ENCODE measurements at regions not wholly inside any gene's neighbourhood (a gene's known extent, or its start where the extent isn't known, plus 50 kb on each side); places are given as distances from the start of the nearest gene placed in this dataset.

DNA sequence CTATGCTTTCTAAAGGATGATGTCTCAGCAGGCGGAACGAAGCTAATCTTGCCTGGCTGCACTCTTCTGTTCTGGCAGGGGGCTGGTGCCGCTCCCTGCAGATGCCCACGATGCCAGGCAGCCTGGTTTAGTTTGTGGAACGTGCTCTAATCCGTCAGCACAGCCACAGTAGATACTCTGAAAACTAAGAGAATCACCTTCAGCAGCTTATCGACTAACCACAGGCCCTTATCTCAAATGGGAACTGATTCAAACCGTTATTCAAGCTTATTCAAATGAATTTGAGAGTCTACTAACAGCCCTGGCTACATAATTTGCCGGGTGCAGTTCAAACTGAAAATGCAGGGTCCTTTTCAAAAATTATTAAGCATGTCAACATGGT lies 246.6 kb upstream of the ANKRD55 start:
- no peak for DNase-seq

DNA sequence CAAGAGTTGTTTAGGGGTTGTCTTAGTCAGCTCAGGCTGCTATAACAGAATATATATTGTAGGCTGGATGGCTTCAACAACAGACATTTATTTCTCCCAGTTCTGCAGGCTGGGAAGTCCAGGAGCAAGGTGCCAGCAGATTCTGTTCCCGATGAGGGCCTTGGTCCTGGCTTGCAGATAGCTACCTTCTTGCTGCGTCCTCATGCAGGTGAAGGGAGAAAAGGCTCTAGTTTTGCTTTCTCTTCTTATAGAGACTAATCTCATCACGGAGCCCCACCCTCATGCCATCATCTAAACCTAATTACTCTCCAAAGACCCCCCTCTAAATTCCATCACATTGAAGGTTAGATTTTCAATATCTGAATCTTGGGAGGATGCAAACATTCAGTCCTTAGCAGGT lies 246.0 kb upstream of the ANKRD55 start:
- DNase-seq, result no peak

DNA sequence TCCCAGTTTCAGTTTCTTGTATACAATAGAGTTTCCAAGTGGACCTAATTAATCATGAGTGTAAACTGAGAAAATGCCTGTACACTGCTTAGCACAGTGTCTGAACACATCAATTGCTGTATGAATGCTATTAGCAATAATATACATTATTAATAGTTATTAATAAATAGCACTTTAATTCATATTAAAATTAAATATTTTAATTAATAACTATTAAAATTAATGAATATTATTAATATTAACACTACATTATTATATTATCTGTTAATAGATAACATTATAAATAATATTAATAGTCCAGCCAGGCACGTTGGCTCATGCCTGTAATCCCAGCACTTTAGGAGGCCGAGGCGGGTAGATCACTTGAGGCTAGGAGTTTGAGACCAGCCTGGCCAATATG lies 244.9 kb upstream of the ANKRD55 start:
- no peak for DNase-seq

DNA sequence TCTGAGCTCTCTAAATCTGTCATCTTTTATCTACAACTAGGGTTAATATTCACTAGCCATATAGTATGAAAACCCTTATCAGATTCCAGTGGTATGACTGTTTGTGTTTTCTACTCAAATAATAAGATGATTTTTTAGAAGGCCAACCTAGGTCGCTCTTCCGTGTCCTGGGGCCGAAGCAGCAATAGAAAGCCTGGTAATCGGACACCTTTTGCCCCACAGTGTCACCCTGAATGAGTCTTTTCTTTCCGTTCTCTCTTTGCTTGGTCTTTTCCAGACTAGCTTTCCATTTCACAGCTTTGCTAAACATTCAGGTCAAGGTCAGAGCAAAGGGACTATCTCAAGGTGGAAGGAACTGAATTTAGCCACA lies 243.3 kb upstream of the ANKRD55 start:
- DNase-seq, result no peak

DNA sequence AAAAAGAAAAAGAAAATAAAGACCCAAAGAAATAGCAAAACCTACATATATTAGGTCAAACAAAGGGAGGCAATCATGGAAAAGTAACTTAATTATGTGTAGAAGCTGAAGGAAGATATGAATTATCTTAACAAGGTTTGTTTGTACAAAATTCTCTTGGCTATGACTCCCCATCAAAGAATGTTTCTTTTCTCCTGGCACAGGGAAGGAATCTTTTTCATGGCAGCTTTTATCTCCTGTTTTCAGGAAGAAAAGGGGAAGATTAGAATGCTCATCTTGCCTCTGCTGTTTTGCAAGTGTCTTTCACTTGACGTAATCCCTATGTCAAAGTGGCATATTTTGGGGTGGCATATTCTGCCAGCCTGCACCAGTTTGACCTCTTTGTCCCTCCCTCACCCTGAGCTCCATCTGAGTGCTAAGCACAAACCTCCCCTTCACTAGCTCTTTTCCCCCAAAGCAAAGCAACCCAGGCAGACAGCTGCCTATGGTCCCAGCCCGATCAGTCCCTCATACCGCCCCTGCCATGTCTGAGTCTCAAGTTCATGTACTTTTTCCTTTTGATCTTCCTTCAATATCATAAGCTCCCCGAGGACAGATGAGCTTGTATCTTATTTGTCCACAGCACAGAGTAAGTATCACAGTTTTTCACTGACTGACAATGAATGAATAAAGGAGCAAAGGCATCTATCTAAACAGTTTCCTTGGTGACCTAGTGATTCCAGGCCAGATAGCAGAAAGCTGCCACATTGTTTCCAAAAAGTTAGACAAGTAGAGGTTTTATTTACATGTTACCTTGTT lies 242.8 kb upstream of the ANKRD55 start:
- no peak for DNase-seq

DNA sequence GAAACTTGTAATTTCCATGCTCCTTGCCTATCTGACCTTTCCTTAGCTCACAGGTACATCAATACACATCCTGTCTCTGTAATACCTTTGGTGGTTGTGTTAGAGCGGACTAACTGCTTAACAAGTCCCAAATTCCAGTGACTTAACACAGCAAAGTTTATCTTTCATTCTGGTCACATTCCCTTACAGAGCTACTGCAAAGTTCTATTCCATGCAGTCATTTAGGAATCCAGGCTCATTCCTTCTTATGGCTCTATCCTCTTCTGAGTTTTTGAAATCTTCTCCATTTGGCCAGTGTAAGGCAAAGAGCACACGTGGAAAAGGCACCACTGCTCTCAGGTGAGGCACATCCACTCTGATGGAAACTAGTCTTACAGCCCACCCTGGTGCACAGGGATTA lies 238.6 kb upstream of the ANKRD55 start:
- DNase-seq, result no peak

DNA sequence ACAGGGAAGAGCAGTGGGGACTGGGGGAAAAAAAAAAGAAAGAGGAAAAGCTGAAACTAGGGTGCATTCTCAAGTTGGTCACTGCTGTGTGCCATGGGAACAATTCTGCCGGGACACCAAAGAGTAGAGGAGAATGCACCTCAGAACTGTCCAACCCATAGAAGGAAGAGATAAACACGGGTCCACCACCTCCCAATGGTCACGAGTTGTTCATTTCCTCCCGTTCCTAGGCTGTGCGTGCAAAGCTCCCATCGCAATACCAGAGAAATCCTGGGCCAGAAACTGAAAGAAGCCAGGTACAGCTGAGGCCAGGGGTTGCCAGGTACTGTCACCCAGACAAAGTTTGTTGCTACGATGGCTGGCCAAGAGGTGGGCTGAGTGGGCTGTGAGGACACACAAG lies 236.9 kb upstream of the ANKRD55 start:
- DNase-seq, result no peak

DNA sequence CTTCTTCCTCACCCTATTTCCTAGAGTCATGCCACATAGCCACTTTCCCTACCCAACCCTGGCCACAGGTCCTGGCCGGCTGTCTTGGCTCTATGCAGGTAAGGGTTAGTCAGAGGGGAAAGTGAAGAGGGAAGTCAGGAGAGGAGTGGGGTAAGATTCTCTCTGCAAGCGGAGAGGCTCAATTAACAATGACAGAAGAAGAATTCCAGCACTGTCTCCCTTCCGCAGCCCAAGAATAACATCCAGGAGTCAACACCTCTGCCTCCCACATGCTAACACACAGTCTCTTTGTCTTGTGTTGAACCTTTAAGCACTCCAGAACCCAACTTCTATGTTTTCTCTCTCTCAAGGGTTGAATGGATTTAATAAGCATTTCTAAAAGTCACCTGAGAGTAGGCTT lies 235.1 kb upstream of the ANKRD55 start:
- no peak for DNase-seq

DNA sequence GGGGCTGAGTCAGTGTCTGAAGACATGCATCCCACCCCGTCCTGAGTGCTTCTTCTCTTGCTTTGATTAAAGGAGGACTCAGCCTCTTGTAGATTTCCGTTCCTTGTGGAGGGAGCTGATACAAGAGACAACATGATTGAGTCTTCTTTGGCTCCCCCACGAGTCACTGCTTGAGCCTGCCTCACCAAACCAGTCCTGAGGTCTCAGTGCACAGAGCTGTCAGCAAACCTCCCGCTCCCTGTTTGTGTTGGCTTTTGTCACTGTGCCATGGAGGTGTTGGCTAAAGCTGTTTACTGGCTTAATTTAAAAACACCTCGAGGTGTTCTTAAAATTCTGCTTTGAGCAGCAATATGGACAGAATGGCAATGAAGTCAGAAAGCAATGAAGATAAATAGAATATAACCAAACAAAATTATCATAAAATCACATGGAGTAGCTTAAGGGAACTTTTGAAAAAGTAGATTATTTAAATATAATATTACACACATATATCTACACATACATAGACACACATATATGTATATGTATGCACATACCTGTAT lies 234.1 kb upstream of the ANKRD55 start:
- DNase-seq, result no peak

DNA sequence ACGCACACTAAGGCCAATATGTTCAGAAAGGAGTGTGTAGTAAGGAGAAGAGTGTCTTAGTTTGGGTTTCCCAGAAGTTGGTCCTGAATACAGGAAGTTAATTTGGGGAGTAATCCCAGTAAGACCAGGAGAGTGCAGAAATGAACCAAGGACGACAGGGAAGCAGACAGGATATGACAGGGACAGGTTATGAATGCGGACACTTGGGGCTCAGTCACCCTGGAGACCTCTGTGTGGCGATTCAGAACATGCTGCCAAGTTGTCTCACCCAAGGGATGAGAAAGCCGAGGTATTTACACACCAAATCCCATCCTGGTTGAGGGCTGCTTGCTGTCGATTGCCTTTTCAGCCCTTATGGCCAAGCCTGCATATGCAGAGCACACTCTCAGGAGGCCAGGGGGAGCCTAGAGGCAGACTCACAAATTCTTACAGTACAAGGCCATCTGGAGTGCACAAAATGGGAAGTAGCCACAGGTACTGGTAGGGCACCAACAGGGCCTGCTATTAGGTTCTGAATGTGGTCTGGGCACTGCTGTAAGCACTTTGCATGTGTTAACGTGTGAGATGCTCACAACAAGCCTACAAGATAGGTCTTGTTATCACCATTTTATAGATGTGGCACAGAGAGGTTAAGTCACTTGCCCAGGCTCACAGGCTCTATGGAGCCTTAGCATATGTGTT lies 233.1 kb upstream of the ANKRD55 start:
- DNase-seq, result no peak

DNA sequence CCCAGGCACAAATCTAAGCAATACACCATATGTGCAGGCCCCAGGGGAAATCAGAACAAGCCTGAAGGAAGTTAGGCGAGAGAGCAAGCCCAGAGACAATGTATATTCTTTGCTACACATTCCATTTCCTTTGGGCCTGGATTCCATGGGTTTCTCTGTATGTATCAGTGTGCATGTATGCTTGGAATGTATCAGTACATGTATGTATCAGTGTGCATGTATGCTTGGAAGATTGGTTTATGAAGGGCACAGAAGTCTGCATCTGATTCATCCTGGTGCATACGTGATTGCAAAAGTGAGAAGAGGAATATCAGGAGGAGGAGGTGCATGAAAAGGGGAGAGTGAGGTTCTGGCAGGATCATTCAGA lies 232.6 kb upstream of the ANKRD55 start:
- DNase-seq, result peak; percentile 77

DNA sequence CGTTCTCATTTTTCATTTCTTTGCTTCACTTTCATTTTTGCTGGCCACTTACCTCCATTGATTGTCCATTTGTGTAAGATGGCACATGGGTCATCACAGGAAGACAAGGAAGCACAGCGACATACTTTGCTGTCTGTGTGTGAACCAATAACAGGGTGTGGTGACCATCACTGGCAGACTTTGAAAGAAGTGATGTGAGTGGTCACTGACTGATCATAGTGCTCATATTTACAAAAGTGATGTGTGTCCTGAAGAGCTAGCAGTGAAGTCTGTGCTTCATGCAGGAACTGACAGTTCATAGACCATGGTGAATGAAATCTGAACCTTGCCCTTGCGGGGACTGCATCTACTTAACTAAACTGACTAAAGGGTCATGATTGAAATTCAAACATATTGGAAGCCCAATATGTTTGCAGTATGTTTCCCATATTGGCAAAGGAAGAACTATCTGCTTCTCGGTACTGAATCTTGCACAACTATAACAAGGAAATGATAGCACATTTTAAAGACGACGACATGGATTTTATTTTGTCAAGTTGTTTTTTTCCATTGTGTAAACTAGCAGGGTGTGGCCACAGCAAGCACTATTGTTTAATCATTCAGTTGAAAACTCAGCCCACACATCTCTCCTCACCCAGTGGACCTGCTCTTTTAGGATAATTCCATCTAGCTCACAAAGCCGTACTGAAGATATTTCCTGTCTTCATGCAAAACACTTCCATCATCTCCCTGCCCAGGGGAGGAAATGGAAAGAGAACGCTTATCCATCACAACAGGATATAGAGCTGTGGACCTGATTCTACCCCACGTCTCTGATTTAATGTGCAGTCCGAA lies 232.0 kb upstream of the ANKRD55 start:
- peak; percentile 5 for DNase-seq

DNA sequence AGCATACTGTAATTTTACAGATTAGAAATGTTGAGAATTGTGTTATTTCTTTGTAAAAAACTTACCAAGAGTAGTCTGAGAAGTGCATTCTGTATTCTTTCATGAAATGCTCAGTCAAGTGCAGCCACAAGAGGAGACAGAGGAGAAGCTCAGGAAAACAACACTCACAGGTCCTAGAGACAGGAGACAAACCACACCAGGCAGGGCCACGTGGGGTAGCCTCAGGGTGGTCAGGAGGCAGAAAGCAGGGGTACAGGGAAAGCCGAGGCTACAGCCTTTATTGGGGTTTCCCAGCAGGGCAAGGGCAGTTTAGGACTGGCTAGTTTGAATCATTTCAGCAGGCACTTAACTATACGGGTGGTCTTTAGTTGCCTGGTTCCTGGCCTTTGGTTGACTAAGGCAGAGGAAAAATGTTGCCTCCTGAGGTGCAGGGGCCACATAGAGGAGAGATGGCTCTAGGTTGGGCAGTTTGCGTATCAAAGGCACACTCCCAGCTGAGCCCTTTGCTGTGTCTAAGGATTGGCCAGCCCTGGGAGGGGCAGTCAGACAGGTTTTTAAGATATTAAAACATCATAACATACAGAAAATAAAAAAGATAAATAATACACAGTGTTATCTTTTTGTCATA lies 230.9 kb upstream of the ANKRD55 start:
- DNase-seq, result no peak

DNA sequence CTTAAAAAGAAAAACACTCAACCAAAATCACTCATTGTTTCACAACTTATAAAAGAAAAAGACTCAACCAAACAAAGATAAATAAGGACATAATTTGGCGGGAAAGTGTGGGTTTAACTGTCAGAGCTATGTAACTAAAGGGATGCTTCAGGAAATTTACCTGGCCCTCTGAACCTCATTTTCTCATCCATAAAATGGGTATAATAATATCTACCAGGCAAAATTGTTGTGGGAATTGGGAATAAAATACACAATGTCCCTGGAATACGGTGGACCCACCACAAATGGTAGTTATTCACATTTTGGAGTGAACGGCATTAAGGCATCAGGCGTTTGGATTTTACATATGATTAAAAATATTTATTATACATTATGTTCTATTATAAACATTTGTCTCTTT lies 228.5 kb upstream of the ANKRD55 start:
- DNase-seq, result no peak

DNA sequence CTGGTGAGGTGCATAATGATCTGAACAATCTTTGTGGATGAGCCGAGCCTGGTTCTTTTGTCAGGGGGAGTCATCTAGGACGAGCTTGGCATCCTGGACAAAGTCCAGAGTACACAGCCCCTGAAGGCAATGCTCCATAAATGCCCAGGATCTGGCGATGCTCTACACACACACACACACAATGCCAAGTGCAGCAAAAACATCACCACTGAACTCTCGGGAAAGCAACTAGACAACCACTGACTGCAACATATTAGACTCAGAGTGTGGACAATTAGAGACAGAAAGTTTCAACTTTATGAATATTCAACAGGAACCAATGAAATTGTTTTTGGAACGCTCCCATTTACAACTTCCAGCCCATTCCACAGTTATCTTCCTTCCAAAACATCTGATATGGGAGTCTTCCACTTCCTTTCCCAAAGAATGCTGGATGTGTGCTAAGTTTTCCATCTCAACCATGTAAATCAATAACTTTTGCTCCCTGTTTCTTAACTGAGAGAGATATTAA lies 227.6 kb upstream of the ANKRD55 start:
- DNase-seq, result no peak

DNA sequence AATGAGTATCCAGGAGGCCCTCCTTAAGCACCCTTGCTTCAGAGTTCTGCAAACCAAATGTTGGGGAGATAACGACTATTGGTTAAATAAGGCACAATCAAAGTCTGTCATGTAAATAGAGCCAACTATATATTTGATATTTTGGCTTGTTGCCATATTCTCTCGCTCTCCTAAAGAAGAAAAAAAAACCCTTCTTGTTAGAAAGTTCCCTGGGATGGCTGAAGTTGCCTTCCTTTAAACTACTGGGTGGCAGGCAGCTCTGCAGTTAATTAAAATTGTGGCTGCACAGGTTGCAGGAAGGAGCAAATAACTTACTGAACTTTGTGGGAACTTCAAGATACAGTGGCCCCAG lies 227.0 kb upstream of the ANKRD55 start:
- DNase-seq, result no peak

DNA sequence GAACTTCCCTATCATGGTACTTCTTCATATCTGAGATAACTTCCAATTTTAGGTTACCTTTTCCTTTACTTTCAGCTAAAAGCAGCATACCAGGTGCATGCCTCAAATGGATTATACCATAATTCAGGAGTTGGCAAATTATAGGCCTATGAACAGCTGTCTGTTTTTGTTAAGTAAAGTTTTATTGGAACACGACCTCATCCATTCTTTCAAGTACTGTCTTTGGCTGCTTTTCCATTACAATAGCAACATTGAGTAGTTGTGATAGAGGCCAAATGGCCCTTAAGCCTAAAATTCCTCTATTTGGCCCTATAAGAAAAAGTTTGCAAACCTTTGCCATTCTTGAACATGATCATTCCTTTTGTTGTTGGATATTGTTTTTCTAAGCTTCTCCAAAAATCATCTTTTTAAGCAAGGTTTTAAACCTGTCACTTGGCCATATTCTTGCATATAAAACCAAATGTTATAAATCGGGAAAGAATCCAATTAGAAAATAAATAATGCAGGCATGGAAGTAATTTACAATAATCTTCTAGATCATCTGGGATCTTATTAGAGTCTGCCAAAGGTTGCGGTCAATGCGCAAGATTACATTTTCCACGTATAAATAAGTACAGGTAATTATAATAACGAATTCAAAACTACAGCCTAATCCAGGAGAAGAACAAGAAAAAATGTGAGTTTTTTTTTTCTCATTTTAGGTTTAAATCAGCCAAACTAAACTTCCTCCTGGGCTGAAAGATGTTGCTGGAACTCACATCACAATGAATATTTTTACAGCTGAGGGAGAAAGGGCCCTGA lies 226.5 kb upstream of the ANKRD55 start:
- DNase-seq, result no peak

DNA sequence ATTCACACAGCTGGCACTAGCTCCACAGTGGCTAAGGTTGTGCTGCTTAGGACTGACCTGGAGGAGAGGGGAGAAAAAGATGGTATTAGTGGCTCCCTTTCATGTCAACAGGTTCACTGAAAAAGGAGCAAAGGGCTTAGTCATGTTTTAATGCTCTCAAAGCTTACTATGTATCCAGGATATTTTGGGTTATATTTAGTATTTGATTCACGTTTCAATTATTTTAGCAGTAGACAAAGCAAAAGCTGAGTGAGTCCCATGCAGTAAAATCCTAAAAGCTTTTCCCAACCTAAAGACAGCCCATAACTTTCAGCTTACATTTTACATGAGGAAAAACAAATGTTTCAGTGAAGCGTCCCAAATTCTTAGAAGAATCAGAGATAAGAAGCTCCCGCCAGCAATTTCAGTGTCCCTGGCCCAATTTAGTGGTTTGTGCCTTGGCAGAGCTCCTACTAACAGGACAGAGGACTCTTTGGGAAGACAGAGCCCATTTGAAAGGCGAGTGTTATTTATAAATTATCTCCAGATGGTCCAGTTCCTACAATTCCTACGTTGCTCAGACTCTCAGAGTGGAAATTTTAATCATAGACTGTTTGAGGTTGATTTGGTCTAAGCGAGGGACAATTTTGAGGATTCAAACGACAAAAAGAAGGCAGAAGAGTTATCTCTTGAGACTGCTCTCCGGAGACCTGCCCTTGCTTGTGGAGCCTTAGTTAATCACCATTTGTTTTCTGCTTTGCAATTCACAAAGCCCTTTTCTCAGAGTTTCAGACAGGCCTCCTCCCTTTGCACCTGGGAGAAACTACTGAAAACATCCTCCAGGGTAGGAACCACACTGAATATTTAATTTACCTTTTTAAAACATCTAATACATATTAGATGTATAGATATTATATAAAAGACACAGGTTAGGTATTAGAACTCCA lies 225.0 kb upstream of the ANKRD55 start:
- no peak for DNase-seq

DNA sequence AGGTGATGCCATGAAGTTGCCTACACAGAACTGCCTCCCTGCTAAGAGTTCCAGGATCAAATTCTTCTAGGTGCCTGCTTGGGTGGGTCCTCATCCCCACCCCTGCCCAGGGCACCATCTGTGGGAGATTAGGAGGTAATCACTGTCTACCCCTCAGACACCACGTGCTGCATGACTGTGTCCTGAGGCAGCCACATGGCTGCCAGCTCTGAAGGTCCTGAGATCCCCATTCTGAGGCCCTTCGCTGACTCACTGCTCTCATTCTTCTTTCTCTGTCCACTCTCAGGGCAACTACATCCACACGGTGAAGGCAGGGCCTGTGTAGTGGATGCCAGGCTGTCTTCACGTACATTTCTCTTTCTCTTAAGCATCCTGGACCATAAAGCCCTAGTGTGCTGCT lies 222.9 kb upstream of the ANKRD55 start:
- no peak for DNase-seq

DNA sequence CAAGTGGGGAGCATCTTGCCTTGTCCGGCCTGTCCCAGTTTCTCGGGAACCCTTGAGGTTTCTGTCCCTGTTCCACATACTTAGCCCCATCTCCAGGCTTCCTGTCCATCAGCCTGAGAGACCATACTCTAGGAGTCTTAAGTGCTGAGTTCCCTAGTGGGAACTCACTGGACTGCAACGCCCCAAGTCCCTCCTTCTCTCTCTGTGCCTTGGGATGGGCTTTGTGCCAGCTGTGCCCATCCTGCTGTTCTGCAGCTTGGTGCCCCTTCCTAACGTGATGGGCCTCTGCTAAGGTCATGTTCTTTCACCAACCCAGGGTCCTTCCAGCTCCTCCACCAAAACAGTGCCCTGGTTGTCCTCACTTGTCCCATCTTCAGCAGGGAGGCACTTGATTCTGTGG lies 222.3 kb upstream of the ANKRD55 start:
- DNase-seq, result no peak

DNA sequence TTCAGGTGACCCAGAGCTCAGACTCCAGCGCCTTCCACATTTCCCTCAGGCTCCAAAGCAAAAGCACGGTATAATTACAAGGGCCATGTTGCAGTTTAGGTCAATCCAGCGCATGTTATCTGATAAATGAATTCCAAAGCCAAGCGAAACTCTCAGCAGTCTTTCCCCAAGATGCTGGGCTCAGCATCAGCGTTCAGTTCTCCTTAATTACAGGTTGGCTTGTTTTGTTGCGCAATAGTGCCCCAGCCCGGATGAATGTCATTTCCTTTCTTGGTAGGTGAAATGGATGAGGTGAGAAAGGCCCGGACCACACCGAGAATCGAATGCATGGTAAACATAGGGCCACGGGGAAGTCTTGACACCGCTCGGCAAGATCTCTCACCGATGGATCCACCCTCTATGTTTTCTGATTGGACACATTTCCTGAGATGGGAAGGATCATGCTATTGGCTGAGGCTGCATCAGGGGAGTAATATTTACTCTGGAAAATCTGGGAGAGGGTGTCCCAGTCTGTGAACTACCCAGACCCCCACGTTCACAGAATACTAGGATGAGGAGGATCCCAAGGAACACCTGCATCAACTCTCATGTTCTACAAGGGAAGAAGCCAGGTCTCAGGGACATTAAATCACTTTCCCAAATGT lies 221.2 kb upstream of the ANKRD55 start:
- DNase-seq, result no peak
